H9 (cell line): ENCODE measurements at regions not wholly inside any gene's neighbourhood (a gene's known extent, or its start where the extent isn't known, plus 50 kb on each side); places are given as distances from the start of the nearest gene placed in this dataset.

ENCODE experiments used
- DNase-seq: peaks from one replicate; pipeline ENCODE4 v3.0.0-alpha.2; 2017
- H2AFZ ChIP-seq: one replicate; pipeline ENCODE4 v1.6.1; 2013; ENCODE audit warnings: mild to moderate bottlenecking, low read length, control low read depth, moderate library complexity
- H2AK5ac ChIP-seq: 2 replicates; pipeline ENCODE4 v1.6.1; 2013; ENCODE audit warnings: low read length, control low read depth, mixed read lengths; ENCODE audit not compliant: insufficient read length
- H2BK120ac ChIP-seq: one replicate; pipeline ENCODE4 v1.6.1; 2013; ENCODE audit warnings: low read depth, mild to moderate bottlenecking, low read length, control low read depth, inconsistent platforms; ENCODE audit not compliant: poor library complexity, severe bottlenecking
- H2BK12ac ChIP-seq: 2 replicates; pipeline ENCODE4 v1.6.1; 2013; ENCODE audit warnings: low read length, control low read depth, mixed read lengths, low read depth; ENCODE audit not compliant: insufficient read length
- H2BK15ac ChIP-seq: 2 replicates; pipeline ENCODE4 v1.6.1; 2013; ENCODE audit warnings: low read depth, low read length, control low read depth
- H2BK20ac ChIP-seq: one replicate; pipeline ENCODE4 v1.6.1; 2013; ENCODE audit warnings: low read depth, mild to moderate bottlenecking, low read length, control low read depth, inconsistent platforms; ENCODE audit not compliant: poor library complexity, severe bottlenecking
- H2BK5ac ChIP-seq: 2 replicates; pipeline ENCODE4 v1.6.1; 2013; ENCODE audit warnings: low read length, control low read depth, mixed read lengths; ENCODE audit not compliant: insufficient read length
- H3K14ac ChIP-seq: 2 replicates; pipeline ENCODE4 v1.6.1; 2013; ENCODE audit warnings: low read length, control low read depth; ENCODE audit not compliant: insufficient read depth
- H3K18ac ChIP-seq: 2 replicates; pipeline ENCODE4 v1.6.1; 2013; ENCODE audit warnings: low read depth, mild to moderate bottlenecking, mixed read lengths, low read length, control low read depth; ENCODE audit not compliant: insufficient read length
- H3K23ac ChIP-seq: 2 replicates; pipeline ENCODE4 v1.6.1; 2013; ENCODE audit warnings: low read length, control low read depth, mixed read lengths, low read depth; ENCODE audit not compliant: insufficient read length
- H3K23me2 ChIP-seq: 2 replicates; pipeline ENCODE4 v1.6.1; 2013; ENCODE audit warnings: low read depth, mild to moderate bottlenecking, mixed read lengths, low read length, control low read depth; ENCODE audit not compliant: insufficient read length, poor library complexity, severe bottlenecking
- H3K27ac ChIP-seq: 2 replicates; pipeline ENCODE4 v1.5.1; 2013; ENCODE audit warnings: low read length, control low read depth, mixed read lengths, low read depth; ENCODE audit not compliant: insufficient read length
- H3K27me3 ChIP-seq: 2 replicates; pipeline ENCODE4 v1.6.1; 2013; ENCODE audit warnings: low read length, control low read depth, inconsistent platforms; ENCODE audit not compliant: insufficient read depth
- H3K4ac ChIP-seq: 2 replicates; pipeline ENCODE4 v1.6.1; 2013; ENCODE audit warnings: low read depth, mild to moderate bottlenecking, control low read depth, inconsistent platforms, low read length, moderate library complexity
- H3K4me1 ChIP-seq: 2 replicates; pipeline ENCODE4 v1.6.1; 2013; ENCODE audit warnings: low read length, control low read depth, inconsistent platforms; ENCODE audit not compliant: insufficient read depth
- H3K4me2 ChIP-seq: 2 replicates; pipeline ENCODE4 v1.6.1; 2013; ENCODE audit warnings: low read length, control low read depth, mixed read lengths; ENCODE audit not compliant: insufficient read length, insufficient read depth
- H3K56ac ChIP-seq: 2 replicates; pipeline ENCODE4 v1.6.1; 2013; ENCODE audit warnings: low read depth, mild to moderate bottlenecking, mixed read lengths, low read length, control low read depth; ENCODE audit not compliant: insufficient read length
- H3K79me1 ChIP-seq: 2 replicates; pipeline ENCODE4 v1.6.1; 2013; ENCODE audit warnings: low read depth, mild to moderate bottlenecking, moderate library complexity, low read length, control low read depth, inconsistent platforms; ENCODE audit not compliant: insufficient read depth, poor library complexity, severe bottlenecking
- H3K79me2 ChIP-seq: 2 replicates; pipeline ENCODE4 v1.6.1; 2013; ENCODE audit warnings: low read length, control low read depth, inconsistent platforms; ENCODE audit not compliant: insufficient read depth
- H3K9ac ChIP-seq: 2 replicates; pipeline ENCODE4 v1.6.1; 2013; ENCODE audit warnings: low read length, control low read depth, mixed read lengths; ENCODE audit not compliant: insufficient read length; ENCODE audit errors: extremely low read depth
- H3K9me3 ChIP-seq: one replicate; pipeline ENCODE4 v1.6.1; 2013; ENCODE audit warnings: low read depth, low read length, inconsistent platforms; ENCODE audit not compliant: control insufficient read depth
- H3T11ph ChIP-seq: one replicate; pipeline ENCODE4 v1.6.1; 2013; ENCODE audit warnings: mild to moderate bottlenecking, low read length, control low read depth, inconsistent platforms
- H4K20me1 ChIP-seq: one replicate; pipeline ENCODE4 v1.6.1; 2013; ENCODE audit not compliant: control insufficient read depth, insufficient read length, insufficient read depth
- H4K5ac ChIP-seq: 2 replicates; pipeline ENCODE4 v1.6.1; 2013; ENCODE audit warnings: low read depth, mild to moderate bottlenecking, mixed read lengths, low read length, control low read depth; ENCODE audit not compliant: insufficient read length
- H4K8ac ChIP-seq: replicated peaks from 2 replicates; pipeline ENCODE4 v1.6.1; 2013; ENCODE audit warnings: low read length, control low read depth, mixed read lengths, low read depth; ENCODE audit not compliant: insufficient read length
- H4K91ac ChIP-seq: 2 replicates; pipeline ENCODE4 v1.6.1; 2013; ENCODE audit warnings: low read depth, mild to moderate bottlenecking, moderate library complexity, mixed read lengths, low read length, control low read depth; ENCODE audit not compliant: insufficient read length
- H3K27ac Mint-ChIP-seq, 3 experiments: 2 replicates in 2 of 3; 3 replicates in 1 of 3; pipeline ENCODE4 v1.8.0; 2020 to 2021; ENCODE audit warnings: mixed read lengths in 3 of 3, mild to moderate bottlenecking in 1 of 3, moderate library complexity in 1 of 3
- H3K27me3 Mint-ChIP-seq: 2 replicates; pipeline ENCODE4 v1.8.0; 2021; ENCODE audit warnings: low read depth, mild to moderate bottlenecking, moderate library complexity, mixed read lengths
- H3K36me3 Mint-ChIP-seq, 3 experiments: 2 replicates in 2 of 3; 3 replicates in 1 of 3; pipeline ENCODE4 v1.8.0; 2020 to 2021; ENCODE audit warnings: low read depth in 3 of 3, mixed read lengths in 3 of 3; ENCODE audit not compliant: insufficient read depth in 1 of 3
- H3K4me1 Mint-ChIP-seq, 2 experiments: 2 replicates each; pipeline ENCODE4 v1.8.0; 2020; ENCODE audit warnings: mixed read lengths in 2 of 2
- H3K4me3 Mint-ChIP-seq, 2 experiments: 2 replicates in 1 of 2; 3 replicates in 1 of 2; pipeline ENCODE4 v1.8.0; 2020 to 2021; ENCODE audit warnings: mild to moderate bottlenecking in 2 of 2, mixed read lengths in 2 of 2, moderate library complexity in 1 of 2
- H3K9me3 Mint-ChIP-seq, 2 experiments: 2 replicates in 1 of 2; 3 replicates in 1 of 2; pipeline ENCODE4 v1.8.0; 2020; ENCODE audit warnings: mild to moderate bottlenecking in 2 of 2, mixed read lengths in 2 of 2, moderate library complexity in 1 of 2
- CTCF ChIP-seq: fragments of 200-600 bp; sonication (generic); conservative IDR thresholded peaks from 3 replicates; pipeline ENCODE4 v1.8.0; 2021; ENCODE audit warnings: antibody characterized with exemption, mild to moderate bottlenecking
- WGBS: extraction: QIAGEN DNeasy Blood & Tissue Kit; methylation state at CpG from one replicate; pipeline ENCODE4 v1.1.7; 2013; ENCODE audit warnings: missing lambda C conversion rate, low lambda C conversion rate, mixed read lengths; ENCODE audit not compliant: insufficient read length; ENCODE audit errors: extremely low coverage; 5-methylcytosine and 5-hydroxymethylcytosine counted together

GRCh38 chr3:13217736-13218540 is 144.7 kb upstream of the IQSEC1 start:
- H3K9ac ChIP-seq = no peak overlapping the region
- no peak overlapping the region for H2BK20ac ChIP-seq
- H4K91ac ChIP-seq = no peak overlapping the region
- H3K23me2 ChIP-seq = no peaks in the 10 kb centered on the region
- H3K56ac ChIP-seq = no peak overlapping the region
- H4K20me1 ChIP-seq = no peaks in the 10 kb centered on the region
- H2AK5ac ChIP-seq = no peak overlapping the region
- Mint-ChIP-seq H3K4me3 (no peak overlapping the region), H3K9me3 (no peaks in the 10 kb centered on the region), H3K36me3 (no peaks in the 10 kb centered on the region), H3K4me1 (peaks cover 8 to 10% of the 10 kb centered on the region in 2 experiments), H3K27me3 (no peaks in the 10 kb centered on the region; the same call in 1 of the 2 replicates), H3K27ac (no peak overlapping the region; a peak in 1 of 7 replicates)
- H2BK15ac ChIP-seq = no peak overlapping the region
- no peak overlapping the region for H3K4ac ChIP-seq
- no peak overlapping the region for H2BK5ac ChIP-seq
- no peak overlapping the region for H3T11ph ChIP-seq
- no peaks in the 10 kb centered on the region for H3K79me1 ChIP-seq
- no peak overlapping the region for H3K27ac ChIP-seq
- no peak overlapping the region for H4K8ac ChIP-seq
- no peak overlapping the region; the same call in 1 of the 2 replicates for H3K14ac ChIP-seq
- H3K9me3 ChIP-seq = no peaks in the 10 kb centered on the region
- H2BK12ac ChIP-seq = no peak overlapping the region
- H3K4me2 ChIP-seq = no peak overlapping the region
- whole genome bisulfite sequencing = no CpG with 5 or more reads among the region's 9 CpGs
- no peak overlapping the region for H2AFZ ChIP-seq
- H3K23ac ChIP-seq = no peak overlapping the region
- peak overlapping the region; percentile 2 for H3K18ac ChIP-seq
- H4K5ac ChIP-seq = no peak overlapping the region
- no peaks in the 10 kb centered on the region for H3K27me3 ChIP-seq
- no peaks in the 10 kb centered on the region for H3K79me2 ChIP-seq
- no peaks in the 10 kb centered on the region for H3K4me1 ChIP-seq
- no peak overlapping the region for H2BK120ac ChIP-seq
- DNase-seq = no peak
- TF ChIP-seq CTCF = no peak
